ENCODE measurements at regions not wholly inside any gene's neighbourhood (a gene's known extent, or its start where the extent isn't known, plus 50 kb on each side); places are given as distances from the start of the nearest gene placed in this dataset.

DNA sequence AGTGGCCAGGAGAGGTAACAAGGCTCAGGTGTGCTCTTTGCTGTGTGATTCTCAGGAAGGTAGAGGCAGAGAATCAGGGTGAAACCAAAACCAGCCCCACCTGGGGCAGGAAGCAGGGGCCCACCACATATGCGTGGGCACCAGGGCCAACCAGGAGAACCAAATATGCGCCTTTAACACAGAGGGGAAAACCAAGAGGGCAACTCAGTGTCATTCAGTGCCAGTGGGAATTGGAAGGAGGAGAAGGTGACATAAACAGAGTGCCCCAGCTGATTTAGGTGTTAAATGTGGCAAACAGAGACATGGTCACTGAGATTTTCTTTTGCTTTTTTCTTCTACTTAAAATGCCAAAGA, 106.8 kb upstream of the MAMLD1 start:
- intact Hi-C loops (cut with DNase I; ENCODE audit: low total_unique reads) = no loop called here

DNA sequence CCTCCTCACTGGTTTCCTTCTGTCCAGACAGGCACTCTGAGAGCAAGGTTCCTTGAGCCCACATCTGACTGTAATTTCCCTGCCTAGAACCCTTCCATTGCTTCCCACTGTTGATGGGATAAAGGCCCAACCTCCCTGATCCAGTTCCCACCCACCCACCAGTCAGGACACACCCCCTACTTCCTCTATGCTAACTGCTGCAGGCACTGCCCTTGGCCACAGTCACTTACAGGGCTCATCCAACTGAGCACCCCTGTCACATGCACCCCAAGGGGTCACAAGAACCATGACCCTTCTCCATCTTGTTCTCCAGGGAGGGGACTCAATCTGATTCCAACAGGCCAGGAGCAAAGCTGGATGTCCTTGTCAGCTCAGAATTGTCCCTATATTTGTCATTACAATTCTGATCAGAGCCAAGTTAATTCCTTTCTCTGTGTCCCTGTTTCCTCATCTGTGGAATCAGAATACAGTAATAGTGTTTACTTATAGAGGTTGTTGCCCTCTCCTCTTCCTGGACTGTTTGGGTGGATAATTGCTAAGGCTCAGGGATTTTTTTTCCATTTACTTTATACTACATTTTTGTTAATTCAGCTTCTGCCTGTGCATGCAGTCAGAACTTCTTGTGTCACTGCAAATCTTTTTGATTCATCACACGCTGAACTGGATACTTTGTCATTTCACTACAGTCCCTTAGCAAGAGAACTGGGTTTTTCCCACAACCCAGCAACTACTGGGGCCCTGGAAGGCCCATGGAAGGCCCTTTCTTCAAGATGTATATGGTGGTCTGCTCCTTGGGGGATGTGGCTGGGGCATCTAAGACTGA, 105.6 kb upstream of the MAMLD1 start:
- Histone ChIP-seq H3K27me3 (no peaks in the 10 kb centered on the region), H3K4me1 (no peaks in the 10 kb centered on the region), H3K9me3 (no peaks in the 10 kb centered on the region), H3K36me3 (no peaks in the 10 kb centered on the region), H3K27ac (no peak overlapping the region), H3K4me3 (no peak overlapping the region)
- TF ChIP-seq, protein P1, sequence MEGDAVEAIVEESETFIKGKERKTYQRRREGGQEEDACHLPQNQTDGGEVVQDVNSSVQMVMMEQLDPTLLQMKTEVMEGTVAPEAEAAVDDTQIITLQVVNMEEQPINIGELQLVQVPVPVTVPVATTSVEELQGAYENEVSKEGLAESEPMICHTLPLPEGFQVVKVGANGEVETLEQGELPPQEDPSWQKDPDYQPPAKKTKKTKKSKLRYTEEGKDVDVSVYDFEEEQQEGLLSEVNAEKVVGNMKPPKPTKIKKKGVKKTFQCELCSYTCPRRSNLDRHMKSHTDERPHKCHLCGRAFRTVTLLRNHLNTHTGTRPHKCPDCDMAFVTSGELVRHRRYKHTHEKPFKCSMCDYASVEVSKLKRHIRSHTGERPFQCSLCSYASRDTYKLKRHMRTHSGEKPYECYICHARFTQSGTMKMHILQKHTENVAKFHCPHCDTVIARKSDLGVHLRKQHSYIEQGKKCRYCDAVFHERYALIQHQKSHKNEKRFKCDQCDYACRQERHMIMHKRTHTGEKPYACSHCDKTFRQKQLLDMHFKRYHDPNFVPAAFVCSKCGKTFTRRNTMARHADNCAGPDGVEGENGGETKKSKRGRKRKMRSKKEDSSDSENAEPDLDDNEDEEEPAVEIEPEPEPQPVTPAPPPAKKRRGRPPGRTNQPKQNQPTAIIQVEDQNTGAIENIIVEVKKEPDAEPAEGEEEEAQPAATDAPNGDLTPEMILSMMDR (IDR thresholded peaks at IDR 0.05) = no peak
- TF ChIP-seq POLR2A (IDR thresholded peaks at IDR 0.05) = no peak
- intact Hi-C loops (cut with DNase I; ENCODE audit: low total_unique reads) = no loop called here
- no peak for DNase-seq

More for the DNA sequence above, 106.8 kb upstream of the MAMLD1 start:
- H3K27me3 ChIP-seq = no peaks in the 10 kb centered on the region
- H3K27ac ChIP-seq = no peak overlapping the region
- no peak for DNase-seq
- no peak for TF ChIP-seq POLR2A (IDR thresholded peaks at IDR 0.05)
- TF ChIP-seq, protein P1 (IDR thresholded peaks at IDR 0.05) = no peak
- no peaks in the 10 kb centered on the region for H3K36me3 ChIP-seq
- H3K4me1 ChIP-seq = no peaks in the 10 kb centered on the region
- no peak overlapping the region for H3K4me3 ChIP-seq
- H3K9me3 ChIP-seq = no peaks in the 10 kb centered on the region

GRCh38 chrX:150258176-150258425, 105.0 kb upstream of the MAMLD1 start:
- H3K4me1 ChIP-seq = no peaks in the 10 kb centered on the region
- H3K36me3 ChIP-seq = no peaks in the 10 kb centered on the region
- no peak overlapping the region for H3K27ac ChIP-seq
- no peaks in the 10 kb centered on the region for H3K9me3 ChIP-seq
- TF ChIP-seq, protein P1 (IDR thresholded peaks at IDR 0.05) = no peak
- no peak for TF ChIP-seq POLR2A (IDR thresholded peaks at IDR 0.05)
- no peak for DNase-seq
- H3K4me3 ChIP-seq = no peak overlapping the region
- intact Hi-C loops (cut with DNase I; ENCODE audit: low total_unique reads) = no loop called here
- H3K27me3 ChIP-seq = no peaks in the 10 kb centered on the region

- no peaks in the 10 kb centered on the region for H3K4me1 ChIP-seq
- TF ChIP-seq, protein P1 (IDR thresholded peaks at IDR 0.05) = no peak
- no peak for TF ChIP-seq POLR2A (IDR thresholded peaks at IDR 0.05)
- no peak for DNase-seq
- H3K36me3 ChIP-seq = no peaks in the 10 kb centered on the region
- no peaks in the 10 kb centered on the region for H3K27me3 ChIP-seq
- intact Hi-C loops (cut with DNase I; ENCODE audit: low total_unique reads) = no loop called here
- H3K9me3 ChIP-seq = no peaks in the 10 kb centered on the region
- no peak overlapping the region for H3K27ac ChIP-seq
- no peak overlapping the region for H3K4me3 ChIP-seq
Measured at GRCh38 chrX:150258463-150259430, 104.4 kb upstream of the MAMLD1 start.

DNA sequence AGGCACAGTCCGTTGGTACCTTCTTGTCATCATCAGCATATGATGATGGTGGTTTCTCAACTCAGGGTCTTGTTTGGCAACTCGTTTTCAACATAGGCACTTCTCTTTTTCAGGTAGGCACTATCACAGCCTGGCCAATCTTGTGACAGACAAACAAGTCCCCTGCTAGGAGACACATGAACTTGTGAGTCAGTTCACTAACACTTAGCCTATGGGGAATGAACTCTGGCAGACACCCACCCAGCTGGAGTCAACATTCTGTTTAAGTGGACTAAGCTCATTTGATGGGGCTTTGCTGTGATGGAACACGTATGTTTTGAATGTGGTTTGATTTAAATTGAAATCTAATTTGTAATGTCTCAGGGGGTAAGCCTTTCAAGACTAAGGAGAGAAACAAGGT, 100.7 kb upstream of the MAMLD1 start:
- no peak overlapping the region for H3K4me3 ChIP-seq
- no peaks in the 10 kb centered on the region for H3K4me1 ChIP-seq
- intact Hi-C loops (cut with DNase I; ENCODE audit: low total_unique reads) = no loop called here
- H3K36me3 ChIP-seq = no peaks in the 10 kb centered on the region
- H3K27ac ChIP-seq = no peak overlapping the region
- no peak for DNase-seq
- no peaks in the 10 kb centered on the region for H3K27me3 ChIP-seq
- H3K9me3 ChIP-seq = no peaks in the 10 kb centered on the region
- TF ChIP-seq, protein P1 (IDR thresholded peaks at IDR 0.05) = no peak
- no peak for TF ChIP-seq POLR2A (IDR thresholded peaks at IDR 0.05)
